Sigmoid colon (tissue), 6 donors: ENCODE measurements at regions not wholly inside any gene's neighbourhood (a gene's known extent, or its start where the extent isn't known, plus 50 kb on each side); places are given as distances from the start of the nearest gene placed in this dataset.
"Not testable (repeated sequence)": the region's sequence is repeated elsewhere in the genome, so short reads cannot be mapped to it uniquely, and the experiment has no call there.

Source experiments
- DNase-seq: peaks from one replicate; pipeline ENCODE4 v3.0.0-alpha.2; 2019
- H3K27ac ChIP-seq, 4 donors: fragments of 200-600 bp; sonication (generic); one replicate each; pipeline ENCODE4 v1.5.1; 2016 to 2019; ENCODE audit warnings: mild to moderate bottlenecking in 1 of 4
- H3K27me3 ChIP-seq, 3 donors: fragments of 200-600 bp; sonication (generic); one replicate each; pipeline ENCODE4 v1.5.1; 2019; ENCODE audit warnings: mild to moderate bottlenecking in 1 of 3
- H3K36me3 ChIP-seq, 4 donors: fragments of 200-600 bp; sonication (generic); one replicate each; pipeline ENCODE4 v1.5.1; 2016 to 2019
- H3K4me1 ChIP-seq, 4 donors: fragments of 200-600 bp; sonication (generic); one replicate each; pipeline ENCODE4 v1.5.1; 2017 to 2019
- H3K4me3 ChIP-seq, 4 donors: fragments of 200-600 bp; sonication (generic); one replicate each; pipeline ENCODE4 v1.5.1; 2017 to 2019; ENCODE audit warnings: mild to moderate bottlenecking in 2 of 4, moderate library complexity in 1 of 4
- H3K9me3 ChIP-seq, 4 donors: fragments of 200-600 bp in 3 of 4; sonication (generic) in 3 of 4; one replicate each; pipeline versions ENCODE4 v1.5.1 to v1.6.1; 2013 to 2019
- CTCF ChIP-seq, 4 experiments: fragments of 450-650 bp in 3 of 4; fragments of 200-600 bp in 1 of 4; IDR thresholded peaks; one replicate each; pipeline ENCODE4 v1.5.1; 2016 to 2019; ENCODE audit warnings: antibody characterized with exemption in 4 of 4, mild to moderate bottlenecking in 3 of 4, moderate library complexity in 2 of 4
- EP300 ChIP-seq, 4 donors: sonication (generic); formaldehyde crosslinking; IDR thresholded peaks; one replicate each; pipeline ENCODE4 v1.6.1; 2017; ENCODE audit warnings: antibody characterized with exemption in 4 of 4
- POLR2A ChIP-seq, 2 donors: fragments of 450-650 bp; IDR thresholded peaks; one replicate each; pipeline ENCODE4 v1.6.1; 2016; ENCODE audit warnings: antibody characterized with exemption in 2 of 2, mild to moderate bottlenecking in 2 of 2, moderate library complexity in 2 of 2
- POLR2AphosphoS5 ChIP-seq, 4 donors: sonication (generic); formaldehyde crosslinking; IDR thresholded peaks; one replicate each; pipeline ENCODE4 v1.6.1; 2017; ENCODE audit warnings: antibody characterized with exemption in 4 of 4
- WGBS, 2 donors: extraction: QIAGEN DNeasy Blood & Tissue Kit; methylation state at CpG; one replicate each; pipeline ENCODE4 v1.1.7; 2013; 5-methylcytosine and 5-hydroxymethylcytosine counted together
- intact Hi-C: fragments of 100-400 bp; cut with DNase I; formaldehyde crosslinking; loops from one replicate; pipeline ENCODE4 v1.15.1; 2023
- donor health status: healthy with polysubstance abuse.
- donor health status: healthy.

DNA sequence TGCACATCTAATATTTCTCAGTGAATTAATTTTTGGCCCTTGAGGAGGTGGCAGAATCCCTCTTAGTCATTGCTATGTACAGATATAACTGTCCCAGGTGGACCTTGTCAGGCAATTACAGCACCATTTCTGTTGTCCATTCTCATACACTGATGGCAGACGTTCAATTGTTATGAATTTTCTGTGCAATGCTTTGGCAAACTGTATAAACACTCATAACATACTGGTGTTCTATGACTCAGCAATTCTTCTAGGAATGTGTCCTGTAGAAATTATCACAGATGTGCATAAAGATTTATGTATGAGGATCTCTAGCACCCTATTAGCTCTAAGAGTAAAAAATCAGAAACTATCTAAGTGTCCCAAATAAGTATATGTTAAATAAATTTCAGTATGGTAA, 80.8 kb downstream of the DNAJB9 start:
- Histone ChIP-seq H3K4me3 (no peak overlapping the region), H3K27me3 (no peaks in the 10 kb centered on the region), H3K36me3 (no peaks in the 10 kb centered on the region), H3K4me1 (peaks cover 0 to 19% (median 16%) of the 10 kb centered on the region in 4 donors), H3K9me3 (no peaks in the 10 kb centered on the region), H3K27ac (no peak overlapping the region)
- WGBS, 2 donors = 8 to 34% methylated on average over 1 of the region's 1 CpG
- DNase-seq = no peak
- intact Hi-C loops = no loop called here
- TF ChIP-seq POLR2AphosphoS5 (IDR thresholded peaks at IDR 0.05) = peak in 1 of 4 donors; percentile 18
- no peak for TF ChIP-seq POLR2A (IDR thresholded peaks at IDR 0.05)
- no peak for TF ChIP-seq EP300 (IDR thresholded peaks at IDR 0.05)
- TF ChIP-seq CTCF (IDR thresholded peaks at IDR 0.05) = no peak

DNA sequence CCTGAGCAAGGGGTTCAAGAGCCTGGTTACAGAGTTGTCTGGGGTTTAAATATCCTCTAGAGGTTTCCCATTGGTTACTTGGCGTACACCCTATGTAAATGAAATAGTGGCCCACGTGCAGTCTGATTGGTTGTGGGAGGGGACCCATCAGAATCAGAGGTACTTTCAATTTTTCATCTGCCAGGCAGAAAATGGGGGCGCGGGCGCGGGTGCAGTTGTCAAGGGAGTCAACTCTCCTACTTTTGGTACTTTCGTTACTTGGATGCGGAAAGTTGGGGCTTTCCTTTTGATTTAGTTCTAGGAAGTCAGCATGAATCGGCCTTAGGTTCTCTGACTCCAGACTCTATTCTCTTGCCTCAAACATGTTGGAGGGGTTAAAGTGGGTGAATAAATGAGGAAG, 83.2 kb downstream of the DNAJB9 start:
- no peak overlapping the region for H3K4me3 ChIP-seq
- no peak for DNase-seq
- no peaks in the 10 kb centered on the region for H3K27me3 ChIP-seq
- TF ChIP-seq POLR2A (IDR thresholded peaks at IDR 0.05) (no peak), EP300 (IDR thresholded peaks at IDR 0.05) (no peak), CTCF (IDR thresholded peaks at IDR 0.05) (no peak), POLR2AphosphoS5 (IDR thresholded peaks at IDR 0.05) (no peak)
- no peak overlapping the region for H3K27ac ChIP-seq
- no peaks in the 10 kb centered on the region for H3K36me3 ChIP-seq
- intact Hi-C loops = no loop called here
- H3K9me3 ChIP-seq = no peaks in the 10 kb centered on the region
- H3K4me1 ChIP-seq = peaks cover 0 to 19% (median 16%) of the 10 kb centered on the region in 4 donors
- WGBS, 2 donors = 93% methylated on average over 9 of the region's 9 CpGs

DNA sequence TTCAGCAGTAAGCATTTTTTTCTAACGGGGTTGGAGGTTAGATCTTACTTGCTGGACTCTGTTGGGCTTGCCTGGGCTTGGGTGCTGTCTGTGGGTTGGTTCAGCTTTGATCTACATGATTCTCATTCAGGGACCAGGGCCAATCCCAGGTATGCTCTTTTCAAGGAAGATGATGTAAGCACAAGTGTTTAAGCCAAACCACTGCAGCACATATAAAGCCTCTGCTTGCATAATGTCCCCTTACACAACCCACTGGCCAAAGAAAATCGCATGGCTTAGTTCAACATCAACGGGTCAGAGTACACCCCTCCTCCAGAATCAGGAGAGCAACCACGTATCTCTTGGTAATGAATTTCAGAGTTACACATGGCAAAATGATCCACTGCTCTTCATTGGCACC, 83.9 kb downstream of the DNAJB9 start:
- no peaks in the 10 kb centered on the region for H3K27me3 ChIP-seq

DNA sequence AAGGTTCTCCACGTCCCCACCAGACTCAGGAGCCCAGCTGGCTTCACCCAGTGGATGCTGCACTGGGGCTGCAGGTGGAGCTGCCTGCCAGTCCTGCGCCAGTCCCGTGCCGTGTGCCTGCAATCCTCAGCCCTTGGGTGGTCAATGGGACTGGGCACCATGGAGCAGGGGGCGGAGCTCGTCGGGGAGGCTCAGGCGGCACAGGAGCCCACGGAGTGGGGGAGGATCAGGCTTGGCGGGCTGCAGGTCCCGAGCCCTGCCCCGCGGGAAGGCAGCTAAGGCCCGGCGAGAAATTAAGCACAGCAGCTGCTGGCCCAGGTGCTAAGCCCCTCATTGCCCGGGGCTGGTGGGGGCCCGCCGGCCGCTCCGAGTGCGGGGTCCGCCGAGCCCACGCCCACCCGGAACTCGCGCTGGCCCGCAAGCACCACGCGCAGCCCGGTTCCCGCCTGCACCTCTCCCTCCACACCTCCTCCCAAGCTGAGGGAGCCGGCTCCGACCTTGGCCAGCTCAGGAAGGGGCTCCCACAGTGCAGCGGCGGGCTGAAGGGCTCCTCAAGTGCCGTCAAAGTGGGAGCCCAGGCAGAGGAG, 87.6 kb downstream of the DNAJB9 start:
- H3K9me3 ChIP-seq, intact Hi-C loops, H3K27ac ChIP-seq, H3K36me3 ChIP-seq, H3K4me3 ChIP-seq, DNase-seq, H3K27me3 ChIP-seq: not testable (repeated sequence)
- H3K4me1 ChIP-seq = peaks cover 0 to 12% (median 4%) of the 10 kb centered on the region in 4 donors
- WGBS, 2 donors = 93 to 94% methylated on average over 37 of the region's 37 CpGs

More for the DNA sequence above, 83.9 kb downstream of the DNAJB9 start:
- no peaks in the 10 kb centered on the region for H3K9me3 ChIP-seq
- peaks cover 0 to 19% (median 16%) of the 10 kb centered on the region in 4 donors for H3K4me1 ChIP-seq
- H3K36me3 ChIP-seq = no peaks in the 10 kb centered on the region
- WGBS, 2 donors = 87% methylated on average over 4 of the region's 4 CpGs
- TF ChIP-seq POLR2A (IDR thresholded peaks at IDR 0.05) (no peak), EP300 (IDR thresholded peaks at IDR 0.05) (no peak), POLR2AphosphoS5 (IDR thresholded peaks at IDR 0.05) (no peak)
- intact Hi-C loops = no loop called here
- no peak for DNase-seq
- no peak overlapping the region for H3K27ac ChIP-seq
- H3K4me3 ChIP-seq = no peak overlapping the region

GRCh38 chr7:108659261-108659660, 89.6 kb downstream of the DNAJB9 start:
- intact Hi-C loops = no loop called here
- H3K4me3 ChIP-seq = no peak overlapping the region
- TF ChIP-seq EP300 (IDR thresholded peaks at IDR 0.05) (no peak), CTCF (IDR thresholded peaks at IDR 0.05) (no peak), POLR2A (IDR thresholded peaks at IDR 0.05) (no peak), POLR2AphosphoS5 (IDR thresholded peaks at IDR 0.05) (no peak)
- H3K27ac ChIP-seq = no peak overlapping the region
- no peaks in the 10 kb centered on the region for H3K9me3 ChIP-seq
- no peak for DNase-seq
- WGBS, 2 donors = 64 to 73% methylated on average over 3 of the region's 3 CpGs
- no peaks in the 10 kb centered on the region for H3K27me3 ChIP-seq
- H3K36me3 ChIP-seq = no peaks in the 10 kb centered on the region
- peaks cover 0 to 12% (median 4%) of the 10 kb centered on the region in 4 donors for H3K4me1 ChIP-seq

GRCh38 chr7:108659867-108660266, 90.2 kb downstream of the DNAJB9 start:
- Histone ChIP-seq H3K27me3 (no peaks in the 10 kb centered on the region), H3K4me3 (no peak overlapping the region), H3K27ac (no peak overlapping the region), H3K36me3 (no peaks in the 10 kb centered on the region), H3K9me3 (no peaks in the 10 kb centered on the region), H3K4me1 (peaks cover 0 to 12% (median 4%) of the 10 kb centered on the region in 4 donors)
- no peak for TF ChIP-seq EP300 (IDR thresholded peaks at IDR 0.05)
- TF ChIP-seq POLR2A (IDR thresholded peaks at IDR 0.05) = no peak
- TF ChIP-seq POLR2AphosphoS5 (IDR thresholded peaks at IDR 0.05) = no peak
- TF ChIP-seq CTCF (IDR thresholded peaks at IDR 0.05) = no peak
- DNase-seq = no peak
- 34 to 55% methylated on average over 2 of the region's 2 CpGs for WGBS, 2 donors
- intact Hi-C loops = no loop called here
